GM21526 (cell line): ENCODE measurements at regions not wholly inside any gene's neighbourhood (a gene's known extent, or its start where the extent isn't known, plus 50 kb on each side); places are given as distances from the start of the nearest gene placed in this dataset.

Experiments used
- ATAC-seq: cut with Tn5 transposase; IDR thresholded peaks from one replicate; pipeline ENCODE4 v1.9.1; 2021; ENCODE audit warnings: moderate library complexity; ENCODE audit not compliant: unreplicated experiment, low FRiP score

- no peak for ATAC-seq
These were observed 75.4 kb upstream of the PPARA start for GRCh38 chr22:46074771-46075551.

GRCh38 chr22:46075764-46076531 lies 74.4 kb upstream of the PPARA start:
- ATAC-seq, result no peak

GRCh38 chr22:46076651-46077339 lies 73.5 kb upstream of the PPARA start:
- no peak for ATAC-seq

GRCh38 chr22:46077669-46078099 lies 72.6 kb upstream of the PPARA start:
- no peak for ATAC-seq

- ATAC-seq, result no peak
These were observed 71.9 kb upstream of the PPARA start for GRCh38 chr22:46078241-46079092.

GRCh38 chr22:46079093-46079860 lies 71.0 kb upstream of the PPARA start:
- no peak for ATAC-seq

GRCh38 chr22:46079861-46080821 lies 70.2 kb upstream of the PPARA start:
- ATAC-seq, result no peak

GRCh38 chr22:46081036-46081830 lies 69.1 kb upstream of the PPARA start:
- ATAC-seq, result no peak

GRCh38 chr22:46081831-46082210 lies 68.5 kb upstream of the PPARA start:
- no peak for ATAC-seq

GRCh38 chr22:46082633-46083032 lies 67.7 kb upstream of the PPARA start:
- ATAC-seq, result no peak

GRCh38 chr22:46083383-46084350 lies 66.7 kb upstream of the PPARA start:
- ATAC-seq, result no peak

- no peak for ATAC-seq
These were observed 66.0 kb upstream of the PPARA start for GRCh38 chr22:46084376-46084775.

GRCh38 chr22:46084943-46085827 lies 65.1 kb upstream of the PPARA start:
- no peak for ATAC-seq

GRCh38 chr22:46085828-46086576 lies 64.3 kb upstream of the PPARA start:
- ATAC-seq, result no peak
